SK-N-MC (cell line): ENCODE measurements at regions not wholly inside any gene's neighbourhood (a gene's known extent, or its start where the extent isn't known, plus 50 kb on each side); places are given as distances from the start of the nearest gene placed in this dataset.

Experiments
- EZH2 ChIP-seq: fragments of 200-600 bp; sonication (generic); IDR thresholded peaks from one replicate; pipeline ENCODE4 v1.6.1; 2017; ENCODE audit warnings: antibody characterized with exemption
- POLR2AphosphoS5 ChIP-seq: IDR thresholded peaks from 2 replicates; pipeline ENCODE4 v1.6.1; 2012; ENCODE audit warnings: mild to moderate bottlenecking, low read depth, low read length, borderline replicate concordance

- TF ChIP-seq EZH2 = no peak
- no peak for TF ChIP-seq POLR2AphosphoS5
These were observed 276.3 kb downstream of the PSAT1 start for GRCh38 chr9:78573205-78573604.
